CD14-positive monocyte (primary cell): ENCODE measurements at regions not wholly inside any gene's neighbourhood (a gene's known extent, or its start where the extent isn't known, plus 50 kb on each side); places are given as distances from the start of the nearest gene placed in this dataset.

ENCODE experiments used
- DNase-seq, 3 donors: peaks; one replicate each; pipeline ENCODE4 v3.0.0-alpha.2; 2011 to 2022
- H2AFZ ChIP-seq: 2 replicates; pipeline ENCODE4 v1.6.0; 2012; ENCODE audit warnings: mild to moderate bottlenecking, low read depth, low read length, inconsistent platforms; ENCODE audit not compliant: insufficient read depth, poor library complexity, severe bottlenecking
- H3K27ac ChIP-seq, 2 donors: 1 replicate in 1 of 2; 2 replicates in 1 of 2; pipeline ENCODE4 v1.5.1; 2012 to 2013; ENCODE audit warnings: low read length in 2 of 2, control low read depth in 1 of 2, inconsistent platforms in 1 of 2, low read depth in 1 of 2, mild to moderate bottlenecking in 1 of 2
- H3K27me3 ChIP-seq, 2 donors: one replicate each; pipeline versions ENCODE4 v1.6.0 to v1.6.1; 2011 to 2013; ENCODE audit warnings: low read length in 2 of 2; ENCODE audit not compliant: control insufficient read depth in 2 of 2, insufficient read depth in 2 of 2
- H3K36me3 ChIP-seq, 2 donors: replicated peaks in 1 of 2; 1 replicate in 1 of 2; 2 replicates in 1 of 2; pipeline versions ENCODE4 v1.5.1 to v1.6.1; 2012 to 2013; ENCODE audit warnings: low read length in 2 of 2, control low read depth in 1 of 2, inconsistent platforms in 1 of 2, mild to moderate bottlenecking in 1 of 2; ENCODE audit not compliant: insufficient read depth in 2 of 2, control insufficient read depth in 1 of 2
- H3K4me1 ChIP-seq, 2 donors: 1 replicate in 1 of 2; 2 replicates in 1 of 2; pipeline versions ENCODE4 v1.5.1 to v1.6.1; 2012 to 2013; ENCODE audit warnings: low read length in 2 of 2, control low read depth in 1 of 2, inconsistent platforms in 1 of 2, mild to moderate bottlenecking in 1 of 2, moderate library complexity in 1 of 2; ENCODE audit not compliant: insufficient read depth in 2 of 2, control insufficient read depth in 1 of 2
- H3K4me2 ChIP-seq: replicated peaks from 2 replicates; pipeline ENCODE3; 2012; ENCODE audit warnings: low read length, moderate library complexity, mild to moderate bottlenecking; ENCODE audit not compliant: poor library complexity, severe bottlenecking; ENCODE audit errors: extremely low read depth
- H3K4me3 ChIP-seq, 3 experiments: fragments of 200-600 bp in 1 of 3; sonication (generic) in 1 of 3; replicated peaks in 1 of 3; 1 replicate in 2 of 3; 2 replicates in 1 of 3; pipeline ENCODE4 v1.5.1; 2011 to 2013; ENCODE audit warnings: low read length in 3 of 3, mild to moderate bottlenecking in 3 of 3, control low read depth in 2 of 3, low read depth in 2 of 3, inconsistent platforms in 1 of 3, moderate library complexity in 1 of 3
- H3K79me2 ChIP-seq: 2 replicates; pipeline ENCODE4 v1.6.0; 2012; ENCODE audit warnings: mild to moderate bottlenecking, control low read depth, inconsistent platforms, low read length, moderate library complexity; ENCODE audit not compliant: insufficient read depth
- H3K9ac ChIP-seq: 2 replicates; pipeline ENCODE4 v1.6.0; 2017; ENCODE audit warnings: low read length, mild to moderate bottlenecking; ENCODE audit not compliant: insufficient read depth, poor library complexity, severe bottlenecking
- H3K9me3 ChIP-seq, 2 donors: replicated peaks in 1 of 2; 1 replicate in 1 of 2; 2 replicates in 1 of 2; pipeline versions ENCODE4 v1.5.1 to v1.6.1; 2012 to 2013; ENCODE audit warnings: low read length in 2 of 2, control low read depth in 1 of 2; ENCODE audit not compliant: control insufficient read depth in 1 of 2, insufficient read depth in 1 of 2
- H4K20me1 ChIP-seq: 2 replicates; pipeline ENCODE4 v1.6.0; 2012; ENCODE audit warnings: mild to moderate bottlenecking, low read length, control low read depth, moderate library complexity; ENCODE audit not compliant: insufficient read depth
- H3K27ac Mint-ChIP-seq, 7 donors: one replicate each; pipeline ENCODE4 v1.8.0; 2020; ENCODE audit warnings: mild to moderate bottlenecking in 7 of 7, mixed read lengths in 7 of 7, moderate library complexity in 6 of 7, inconsistent platforms in 2 of 7
- H3K27me3 Mint-ChIP-seq, 3 donors: one replicate each; pipeline ENCODE4 v1.8.0; 2021 to 2022; ENCODE audit warnings: low read depth in 3 of 3, mild to moderate bottlenecking in 3 of 3, mixed read lengths in 3 of 3, moderate library complexity in 3 of 3, inconsistent platforms in 1 of 3
- H3K36me3 Mint-ChIP-seq, 2 donors: one replicate each; pipeline ENCODE4 v1.8.0; 2020; ENCODE audit warnings: mixed read lengths in 2 of 2, inconsistent platforms in 1 of 2, mild to moderate bottlenecking in 1 of 2
- H3K4me1 Mint-ChIP-seq: one replicate; pipeline ENCODE4 v1.8.0; 2020; ENCODE audit warnings: mild to moderate bottlenecking, mixed read lengths
- H3K4me3 Mint-ChIP-seq, 2 donors: one replicate each; pipeline ENCODE4 v1.8.0; 2020; ENCODE audit warnings: mild to moderate bottlenecking in 2 of 2, mixed read lengths in 2 of 2, moderate library complexity in 1 of 2
- H3K9me3 Mint-ChIP-seq, 7 donors: one replicate each; pipeline ENCODE4 v1.8.0; 2020 to 2022; ENCODE audit warnings: mixed read lengths in 7 of 7, mild to moderate bottlenecking in 6 of 7, moderate library complexity in 6 of 7, inconsistent platforms in 2 of 7
- WGBS: methylation state at CpG from one replicate; pipeline ENCODE4 v1.1.5; 2013; ENCODE audit warnings: missing lambda C conversion rate; ENCODE audit not compliant: insufficient coverage; 5-methylcytosine and 5-hydroxymethylcytosine counted together
- intact Hi-C, 2 donors: fragments of 100-400 bp; cut with micrococcal nuclease; formaldehyde crosslinking; loops; one replicate each; pipeline versions ENCODE4 v1.15.0 to v1.15.1; 2023
- TF ChIP-seq, protein P1 (sequence below): fragments of 200-600 bp; IDR thresholded peaks from one replicate; pipeline ENCODE4 v1.8.0; 2022; ENCODE audit warnings: antibody characterized with exemption, mild to moderate bottlenecking

DNA sequence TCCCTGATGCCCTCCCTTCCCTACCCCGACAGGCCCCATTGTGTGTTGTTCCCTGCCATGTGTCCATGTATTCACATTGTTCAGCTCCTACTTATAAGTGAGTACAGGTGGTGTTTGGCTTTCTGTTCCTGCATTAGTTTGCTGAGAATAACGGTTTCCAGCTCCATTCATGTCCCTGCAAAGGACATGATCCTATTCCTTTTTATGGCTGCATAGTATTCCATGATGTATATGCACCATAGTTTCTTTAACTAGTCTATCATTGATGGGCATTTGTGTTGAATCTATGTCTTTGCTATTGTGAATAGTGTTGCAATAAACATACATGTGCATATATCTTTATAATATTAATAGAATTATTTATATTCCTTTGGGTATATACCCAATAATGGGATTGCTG lies 52.1 kb upstream of the TNFSF10 start:
- Mint-ChIP-seq H3K9me3 (peaks cover 5 to 14% (median 8%) of the 10 kb centered on the region in 7 donors), H3K4me1 (peaks cover 36% of the 10 kb centered on the region), H3K27me3 (peaks cover 0 to 2% (median 0%) of the 10 kb centered on the region in 3 donors), H3K36me3 (peaks cover 2% of the 10 kb centered on the region in 2 donors), H3K4me3 (no peak overlapping the region), H3K27ac (no peak overlapping the region)
- peaks cover 32% of the 10 kb centered on the region in 2 donors for H3K4me1 ChIP-seq
- no peak overlapping the region for H3K4me2 ChIP-seq
- WGBS, result no CpG with 5 or more reads among the region's 2 CpGs
- TF ChIP-seq, protein P1, sequence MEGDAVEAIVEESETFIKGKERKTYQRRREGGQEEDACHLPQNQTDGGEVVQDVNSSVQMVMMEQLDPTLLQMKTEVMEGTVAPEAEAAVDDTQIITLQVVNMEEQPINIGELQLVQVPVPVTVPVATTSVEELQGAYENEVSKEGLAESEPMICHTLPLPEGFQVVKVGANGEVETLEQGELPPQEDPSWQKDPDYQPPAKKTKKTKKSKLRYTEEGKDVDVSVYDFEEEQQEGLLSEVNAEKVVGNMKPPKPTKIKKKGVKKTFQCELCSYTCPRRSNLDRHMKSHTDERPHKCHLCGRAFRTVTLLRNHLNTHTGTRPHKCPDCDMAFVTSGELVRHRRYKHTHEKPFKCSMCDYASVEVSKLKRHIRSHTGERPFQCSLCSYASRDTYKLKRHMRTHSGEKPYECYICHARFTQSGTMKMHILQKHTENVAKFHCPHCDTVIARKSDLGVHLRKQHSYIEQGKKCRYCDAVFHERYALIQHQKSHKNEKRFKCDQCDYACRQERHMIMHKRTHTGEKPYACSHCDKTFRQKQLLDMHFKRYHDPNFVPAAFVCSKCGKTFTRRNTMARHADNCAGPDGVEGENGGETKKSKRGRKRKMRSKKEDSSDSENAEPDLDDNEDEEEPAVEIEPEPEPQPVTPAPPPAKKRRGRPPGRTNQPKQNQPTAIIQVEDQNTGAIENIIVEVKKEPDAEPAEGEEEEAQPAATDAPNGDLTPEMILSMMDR, result no peak
- no peak for DNase-seq
- H3K27me3 ChIP-seq, result no peaks in the 10 kb centered on the region
- no peak overlapping the region for H3K9ac ChIP-seq
- no peaks in the 10 kb centered on the region for H3K36me3 ChIP-seq
- H2AFZ ChIP-seq, result no peak overlapping the region
- H3K4me3 ChIP-seq, result no peak overlapping the region
- H3K79me2 ChIP-seq, result no peaks in the 10 kb centered on the region
- H3K27ac ChIP-seq, result no peak overlapping the region
- intact Hi-C loops, result no loop called here
- H4K20me1 ChIP-seq, result no peaks in the 10 kb centered on the region
- H3K9me3 ChIP-seq, result peaks cover 3 to 11% of the 10 kb centered on the region in 2 donors

DNA sequence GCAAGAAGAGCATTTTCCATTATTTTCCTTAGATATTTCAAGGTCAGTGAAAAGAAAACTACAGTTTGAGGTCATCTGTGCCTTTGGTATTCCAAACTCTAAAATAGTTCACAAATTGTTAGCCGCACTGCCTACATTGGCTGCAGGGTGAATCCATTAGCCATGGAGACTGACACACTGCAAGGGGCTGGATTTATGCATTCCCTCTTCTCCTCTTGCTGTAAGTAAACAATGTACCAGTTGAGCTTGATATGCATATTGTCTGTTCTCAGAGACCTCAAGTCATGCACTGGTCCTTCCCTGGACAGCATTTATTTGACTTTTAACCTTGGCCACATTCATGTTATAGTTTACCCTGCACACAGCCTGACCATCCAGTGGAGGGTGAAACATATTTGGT lies 50.2 kb upstream of the TNFSF10 start:
- H3K4me2 ChIP-seq, result no peak overlapping the region
- Mint-ChIP-seq H3K36me3 (peaks cover 2% of the 10 kb centered on the region in 2 donors), H3K9me3 (peaks cover 5 to 14% (median 8%) of the 10 kb centered on the region in 7 donors), H3K4me1 (peaks cover 31% of the 10 kb centered on the region), H3K4me3 (no peak overlapping the region), H3K27ac (no peak overlapping the region), H3K27me3 (peaks cover 0 to 2% (median 0%) of the 10 kb centered on the region in 3 donors)
- no peak overlapping the region for H3K4me3 ChIP-seq
- H3K4me1 ChIP-seq, result peaks cover 23 to 31% of the 10 kb centered on the region in 2 donors
- no peaks in the 10 kb centered on the region for H4K20me1 ChIP-seq
- no peak overlapping the region for H3K9ac ChIP-seq
- no peak overlapping the region for H2AFZ ChIP-seq
- H3K27ac ChIP-seq, result no peak overlapping the region
- TF ChIP-seq, protein P1, result no peak
- H3K27me3 ChIP-seq, result no peaks in the 10 kb centered on the region
- no peaks in the 10 kb centered on the region for H3K79me2 ChIP-seq
- peaks cover 3 to 11% of the 10 kb centered on the region in 2 donors for H3K9me3 ChIP-seq
- intact Hi-C loops, result no loop called here
- H3K36me3 ChIP-seq, result no peaks in the 10 kb centered on the region
- DNase-seq, result no peak
- no CpG with 5 or more reads among the region's 1 CpG for WGBS
